ENCODE measurements at regions not wholly inside any gene's neighbourhood (a gene's known extent, or its start where the extent isn't known, plus 50 kb on each side); places are given as distances from the start of the nearest gene placed in this dataset.
"Not testable (repeated sequence)": the region's sequence is repeated elsewhere in the genome, so short reads cannot be mapped to it uniquely, and the experiment has no call there.

DNA sequence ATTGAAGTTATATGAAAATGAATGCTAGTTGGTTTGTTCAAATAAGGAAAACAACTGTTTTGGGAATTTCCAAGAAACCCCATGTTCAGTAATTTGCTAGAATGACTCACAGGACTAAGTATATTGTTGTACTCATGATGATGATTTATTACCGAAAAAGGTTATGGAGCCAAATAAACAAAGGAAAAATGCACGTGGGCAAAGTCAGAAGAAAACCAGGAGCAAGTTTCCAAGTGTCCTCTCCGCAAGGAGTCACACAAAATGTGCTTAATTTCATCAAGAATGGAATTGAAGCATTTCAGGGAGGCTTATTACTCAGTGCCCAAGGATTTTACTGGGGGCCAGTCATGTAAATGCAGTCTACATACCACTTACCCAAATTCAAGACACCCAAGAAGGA, 1652.4 kb upstream of the TMEFF2 start:
- 83% methylated on average over 3 of the region's 3 CpGs for WGBS
- DNase-seq (ENCODE audit: low read depth in 6 of 9, low spot score in 9 of 9), result no peak
- Histone ChIP-seq H3K36me3 (ENCODE audit: control insufficient read depth in 2 of 2, insufficient read depth in 2 of 2, low read length in 1 of 2) (no peaks in the 10 kb centered on the region), H3K4me1 (ENCODE audit: control insufficient read depth in 2 of 2, insufficient read depth in 2 of 2, low read length in 2 of 2) (no peaks in the 10 kb centered on the region), H3K9me3 (ENCODE audit: control insufficient read depth in 2 of 2, insufficient read depth in 1 of 2, low read length in 1 of 2) (no peaks in the 10 kb centered on the region), H3K27me3 (ENCODE audit: control insufficient read depth in 2 of 2, insufficient read depth in 1 of 2, low read length in 1 of 2) (no peaks in the 10 kb centered on the region), H3K27ac (ENCODE audit: low read depth in 1 of 2, low read length in 1 of 2) (no peak overlapping the region), H3K4me3 (ENCODE audit: low read length in 2 of 2) (no peak overlapping the region)

DNA sequence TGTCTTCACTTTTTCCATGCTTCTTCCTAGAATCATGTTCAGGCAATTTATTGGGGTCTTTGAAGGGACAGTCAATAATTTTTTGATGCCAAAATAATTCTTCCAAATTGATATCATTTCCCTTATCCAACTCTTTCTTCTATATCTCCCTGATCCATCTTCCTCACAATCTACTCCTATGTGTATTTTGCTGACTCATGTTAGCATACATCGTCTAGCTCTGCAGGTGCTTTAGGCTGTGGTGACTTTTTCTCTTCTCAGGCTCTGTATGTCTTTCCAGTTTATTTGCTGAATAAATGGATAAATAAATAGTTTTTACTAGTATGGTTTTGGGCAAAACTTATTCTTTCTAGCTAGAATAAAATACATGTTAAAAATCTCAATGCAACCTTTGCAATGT, 1650.9 kb upstream of the TMEFF2 start:
- no peaks in the 10 kb centered on the region for H3K27me3 ChIP-seq (ENCODE audit: control insufficient read depth in 2 of 2, insufficient read depth in 1 of 2, low read length in 1 of 2)
- no peak for DNase-seq (ENCODE audit: low read depth in 6 of 9, low spot score in 9 of 9)
- 17% methylated on average over 1 of the region's 1 CpG for WGBS

DNA sequence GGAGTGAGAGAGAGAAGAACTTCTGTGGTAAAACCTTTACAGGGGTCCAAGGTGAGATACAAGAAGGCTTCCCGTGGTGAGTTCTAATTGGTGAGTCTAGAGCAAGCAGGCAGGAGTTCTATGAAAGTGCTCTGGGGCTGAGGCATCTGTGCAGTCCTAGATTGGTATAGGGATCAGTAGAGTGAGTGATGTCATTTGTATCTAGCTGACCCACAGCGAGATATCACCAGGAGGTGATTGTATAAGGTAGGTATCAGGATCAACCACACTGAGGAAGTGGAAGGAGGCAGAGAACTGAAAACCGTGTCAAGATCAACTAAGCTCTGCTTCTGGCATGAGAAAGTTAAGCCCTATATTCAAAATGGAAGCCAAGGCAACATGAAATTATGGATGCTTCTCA, 1648.9 kb upstream of the TMEFF2 start:
- no peaks in the 10 kb centered on the region for H3K4me1 ChIP-seq (ENCODE audit: control insufficient read depth in 2 of 2, insufficient read depth in 2 of 2, low read length in 2 of 2)
- no peaks in the 10 kb centered on the region for H3K9me3 ChIP-seq (ENCODE audit: control insufficient read depth in 2 of 2, insufficient read depth in 1 of 2, low read length in 1 of 2)
- no peaks in the 10 kb centered on the region for H3K27me3 ChIP-seq (ENCODE audit: control insufficient read depth in 2 of 2, insufficient read depth in 1 of 2, low read length in 1 of 2)
- H3K4me3 ChIP-seq (ENCODE audit: low read length in 2 of 2), result no peak overlapping the region
- no peak overlapping the region for H3K27ac ChIP-seq (ENCODE audit: low read depth in 1 of 2, low read length in 1 of 2)
- H3K36me3 ChIP-seq (ENCODE audit: control insufficient read depth in 2 of 2, insufficient read depth in 2 of 2, low read length in 1 of 2), result no peaks in the 10 kb centered on the region
- no peak for DNase-seq (ENCODE audit: low read depth in 6 of 9, low spot score in 9 of 9)
- WGBS, result 94% methylated on average over 3 of the region's 3 CpGs

More for the DNA sequence above, 1650.9 kb upstream of the TMEFF2 start:
- no peak overlapping the region for H3K27ac ChIP-seq (ENCODE audit: low read depth in 1 of 2, low read length in 1 of 2)
- H3K36me3 ChIP-seq (ENCODE audit: control insufficient read depth in 2 of 2, insufficient read depth in 2 of 2, low read length in 1 of 2), result no peaks in the 10 kb centered on the region
- no peaks in the 10 kb centered on the region for H3K4me1 ChIP-seq (ENCODE audit: control insufficient read depth in 2 of 2, insufficient read depth in 2 of 2, low read length in 2 of 2)
- H3K4me3 ChIP-seq (ENCODE audit: low read length in 2 of 2), result no peak overlapping the region
- no peaks in the 10 kb centered on the region for H3K9me3 ChIP-seq (ENCODE audit: control insufficient read depth in 2 of 2, insufficient read depth in 1 of 2, low read length in 1 of 2)

DNA sequence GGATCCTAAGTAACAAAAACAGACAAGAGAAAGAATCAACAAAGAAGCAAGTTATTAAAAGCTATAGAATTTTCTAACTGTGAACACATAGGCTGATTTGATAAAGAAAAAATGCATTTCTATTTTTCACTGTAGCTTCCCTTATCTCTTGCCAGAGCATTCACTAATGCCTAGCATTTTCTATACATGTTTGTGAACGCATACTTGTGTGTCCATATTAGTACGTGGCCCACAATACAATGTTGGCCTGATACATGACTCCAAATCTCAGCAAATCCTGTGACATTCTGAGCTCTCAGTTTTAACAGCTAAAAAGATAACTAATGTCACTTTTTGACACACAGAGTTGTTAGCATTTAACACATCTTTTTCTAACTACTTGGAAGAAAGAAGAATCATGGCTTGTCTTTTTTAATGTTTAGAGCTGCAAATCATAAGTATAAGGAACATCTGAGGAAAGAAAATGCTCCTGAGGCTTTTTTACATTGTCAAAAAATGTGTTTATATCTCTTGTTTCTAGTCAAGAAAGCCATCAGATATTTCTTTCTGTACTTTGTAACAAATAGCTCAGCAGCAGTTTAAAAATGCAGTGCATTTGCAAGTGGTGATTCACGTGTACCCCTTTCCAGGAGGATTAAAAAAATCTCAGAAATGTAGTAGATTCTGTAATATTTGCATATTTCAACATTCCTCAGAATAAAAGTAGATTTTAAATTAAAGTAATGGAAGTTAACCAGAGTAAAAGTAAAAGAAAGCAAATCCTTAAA, 1646.8 kb upstream of the TMEFF2 start:
- Histone ChIP-seq H3K4me1 (ENCODE audit: control insufficient read depth in 2 of 2, insufficient read depth in 2 of 2, low read length in 2 of 2) (no peaks in the 10 kb centered on the region), H3K27ac (ENCODE audit: low read depth in 1 of 2, low read length in 1 of 2) (no peak overlapping the region), H3K27me3 (ENCODE audit: control insufficient read depth in 2 of 2, insufficient read depth in 1 of 2, low read length in 1 of 2) (no peaks in the 10 kb centered on the region), H3K36me3 (ENCODE audit: control insufficient read depth in 2 of 2, insufficient read depth in 2 of 2, low read length in 1 of 2) (no peaks in the 10 kb centered on the region), H3K4me3 (ENCODE audit: low read length in 2 of 2) (no peak overlapping the region), H3K9me3 (ENCODE audit: control insufficient read depth in 2 of 2, insufficient read depth in 1 of 2, low read length in 1 of 2) (peaks cover 0 to 2% of the 10 kb centered on the region in 2 donors)
- WGBS, result 92% methylated on average over 3 of the region's 3 CpGs
- no peak for DNase-seq (ENCODE audit: low read depth in 6 of 9, low spot score in 9 of 9)

DNA sequence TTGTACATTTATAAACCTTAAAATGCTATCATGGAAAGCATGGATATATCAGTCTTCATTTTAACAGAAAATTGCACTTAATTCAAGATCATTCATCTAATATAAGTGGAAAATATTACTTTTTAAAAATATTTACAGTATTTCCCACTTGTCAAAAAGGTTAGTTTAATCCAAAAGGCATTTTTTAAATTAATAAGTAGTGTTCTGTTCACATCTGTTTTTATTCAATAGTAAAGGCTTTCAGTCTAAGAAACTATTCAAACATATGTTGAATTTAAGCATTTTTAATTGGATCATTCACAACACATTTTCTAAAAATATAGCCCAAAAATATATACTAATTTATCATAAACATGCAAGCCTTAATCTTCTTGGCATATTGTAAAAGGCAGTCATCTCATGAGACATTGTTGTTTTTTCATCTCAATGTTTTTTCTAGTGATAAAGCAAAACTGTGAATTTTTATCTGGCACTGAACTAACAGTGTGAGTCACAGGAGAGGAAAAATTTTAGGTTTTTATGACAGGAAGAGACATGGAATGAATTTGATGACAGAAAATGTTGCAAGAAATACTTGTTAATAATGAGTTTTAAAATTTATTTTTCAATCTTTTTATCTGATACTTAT, 1642.5 kb upstream of the TMEFF2 start:
- Histone ChIP-seq H3K27me3 (ENCODE audit: control insufficient read depth in 2 of 2, insufficient read depth in 1 of 2, low read length in 1 of 2) (no peaks in the 10 kb centered on the region), H3K4me1 (ENCODE audit: control insufficient read depth in 2 of 2, insufficient read depth in 2 of 2, low read length in 2 of 2) (no peaks in the 10 kb centered on the region), H3K9me3 (ENCODE audit: control insufficient read depth in 2 of 2, insufficient read depth in 1 of 2, low read length in 1 of 2) (peaks cover 0 to 9% of the 10 kb centered on the region in 2 donors), H3K27ac (ENCODE audit: low read depth in 1 of 2, low read length in 1 of 2) (no peak overlapping the region), H3K36me3 (ENCODE audit: control insufficient read depth in 2 of 2, insufficient read depth in 2 of 2, low read length in 1 of 2) (no peaks in the 10 kb centered on the region), H3K4me3 (ENCODE audit: low read length in 2 of 2) (no peak overlapping the region)
- DNase-seq (ENCODE audit: low read depth in 6 of 9, low spot score in 9 of 9), result no peak

DNA sequence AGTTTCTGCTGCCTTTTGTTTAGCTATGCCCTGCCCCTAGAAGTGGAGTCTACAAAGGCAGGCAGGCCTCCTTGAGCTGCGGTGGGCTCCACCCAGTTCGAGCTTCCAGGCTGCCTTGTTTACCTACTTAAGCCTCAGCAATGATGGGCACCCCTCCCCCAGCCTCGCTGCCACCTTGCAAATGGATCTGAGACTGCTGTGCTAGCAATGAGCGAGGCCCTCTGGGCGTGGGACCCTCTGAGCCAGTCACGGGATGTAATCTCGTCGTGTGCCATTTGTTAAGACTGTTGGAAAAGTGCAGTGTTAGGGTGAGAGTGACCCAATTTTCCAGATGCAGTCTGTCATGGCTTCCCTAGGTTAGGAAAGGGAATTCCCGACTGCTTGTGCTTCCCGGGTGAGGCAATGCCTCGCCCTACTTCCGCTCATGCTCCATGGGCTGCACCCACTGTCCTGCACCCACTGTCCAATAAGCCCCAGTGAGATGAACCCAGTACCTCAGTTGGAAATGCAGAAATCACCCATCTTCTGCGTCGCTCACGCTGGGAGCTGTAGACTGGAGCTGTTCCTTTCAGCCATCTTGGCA, 1641.8 kb upstream of the TMEFF2 start:
- not testable (repeated sequence) for H3K4me1 ChIP-seq (ENCODE audit: control insufficient read depth in 2 of 2, insufficient read depth in 2 of 2, low read length in 2 of 2); H3K27ac ChIP-seq (ENCODE audit: low read depth in 1 of 2, low read length in 1 of 2); DNase-seq (ENCODE audit: low read depth in 6 of 9, low spot score in 9 of 9); H3K27me3 ChIP-seq (ENCODE audit: control insufficient read depth in 2 of 2, insufficient read depth in 1 of 2, low read length in 1 of 2); H3K4me3 ChIP-seq (ENCODE audit: low read length in 2 of 2); H3K36me3 ChIP-seq (ENCODE audit: control insufficient read depth in 2 of 2, insufficient read depth in 2 of 2, low read length in 1 of 2); H3K9me3 ChIP-seq (ENCODE audit: control insufficient read depth in 2 of 2, insufficient read depth in 1 of 2, low read length in 1 of 2)
- 95% methylated on average over 15 of the region's 15 CpGs for WGBS

DNA sequence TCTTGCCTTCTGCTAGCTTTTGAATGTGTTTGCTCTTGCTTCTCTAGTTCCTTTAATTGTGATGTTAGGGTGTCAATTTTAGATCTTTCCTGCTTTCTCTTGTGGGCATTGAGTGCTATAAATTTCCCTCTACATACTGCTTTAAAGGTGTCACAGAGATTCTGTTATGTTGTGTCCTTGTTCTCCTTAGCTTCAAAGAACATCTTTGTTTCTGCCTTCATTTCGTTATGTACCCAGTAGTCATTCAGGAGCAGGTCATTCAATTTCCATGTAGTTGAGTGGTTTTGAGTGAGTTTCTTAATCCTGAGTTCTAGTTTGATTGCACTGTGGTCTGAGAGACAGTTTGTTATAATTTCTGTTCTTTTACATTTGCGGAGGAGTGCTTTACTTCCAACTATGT, 1639.2 kb upstream of the TMEFF2 start:
- not testable (repeated sequence) for H3K27ac ChIP-seq (ENCODE audit: low read depth in 1 of 2, low read length in 1 of 2); H3K27me3 ChIP-seq (ENCODE audit: control insufficient read depth in 2 of 2, insufficient read depth in 1 of 2, low read length in 1 of 2)
- 62% methylated on average over 2 of the region's 2 CpGs for WGBS

DNA sequence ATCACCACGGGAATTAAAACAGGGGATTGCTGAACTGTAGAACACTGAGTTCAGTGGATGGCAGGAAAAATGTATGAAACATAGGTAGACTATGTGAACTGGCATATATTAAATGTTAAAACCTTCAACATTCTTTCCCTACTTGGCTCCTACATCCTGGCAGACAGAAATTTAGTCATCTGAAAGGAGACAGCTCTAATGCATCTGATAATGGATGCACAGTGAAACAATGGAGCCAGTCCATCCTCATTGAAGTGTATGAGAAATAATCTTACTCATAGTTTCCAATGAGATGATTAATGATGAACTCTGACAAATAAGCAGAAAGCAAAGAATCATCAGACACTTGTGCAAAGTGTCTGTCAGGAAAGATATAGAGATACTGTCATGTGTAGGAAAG, 1629.7 kb upstream of the TMEFF2 start:
- Histone ChIP-seq H3K4me3 (ENCODE audit: low read length in 2 of 2) (no peak overlapping the region), H3K27ac (ENCODE audit: low read depth in 1 of 2, low read length in 1 of 2) (no peak overlapping the region), H3K4me1 (ENCODE audit: control insufficient read depth in 2 of 2, insufficient read depth in 2 of 2, low read length in 2 of 2) (no peaks in the 10 kb centered on the region), H3K27me3 (ENCODE audit: control insufficient read depth in 2 of 2, insufficient read depth in 1 of 2, low read length in 1 of 2) (no peaks in the 10 kb centered on the region), H3K36me3 (ENCODE audit: control insufficient read depth in 2 of 2, insufficient read depth in 2 of 2, low read length in 1 of 2) (no peaks in the 10 kb centered on the region), H3K9me3 (ENCODE audit: control insufficient read depth in 2 of 2, insufficient read depth in 1 of 2, low read length in 1 of 2) (peaks cover 0 to 6% of the 10 kb centered on the region in 2 donors)
- WGBS, result 84% methylated on average over 1 of the region's 1 CpG
- no peak for DNase-seq (ENCODE audit: low read depth in 6 of 9, low spot score in 9 of 9)

More for the DNA sequence above, 1639.2 kb upstream of the TMEFF2 start:
- H3K9me3 ChIP-seq (ENCODE audit: control insufficient read depth in 2 of 2, insufficient read depth in 1 of 2, low read length in 1 of 2); H3K4me1 ChIP-seq (ENCODE audit: control insufficient read depth in 2 of 2, insufficient read depth in 2 of 2, low read length in 2 of 2); DNase-seq (ENCODE audit: low read depth in 6 of 9, low spot score in 9 of 9); H3K36me3 ChIP-seq (ENCODE audit: control insufficient read depth in 2 of 2, insufficient read depth in 2 of 2, low read length in 1 of 2); H3K4me3 ChIP-seq (ENCODE audit: low read length in 2 of 2): not testable (repeated sequence)

DNA sequence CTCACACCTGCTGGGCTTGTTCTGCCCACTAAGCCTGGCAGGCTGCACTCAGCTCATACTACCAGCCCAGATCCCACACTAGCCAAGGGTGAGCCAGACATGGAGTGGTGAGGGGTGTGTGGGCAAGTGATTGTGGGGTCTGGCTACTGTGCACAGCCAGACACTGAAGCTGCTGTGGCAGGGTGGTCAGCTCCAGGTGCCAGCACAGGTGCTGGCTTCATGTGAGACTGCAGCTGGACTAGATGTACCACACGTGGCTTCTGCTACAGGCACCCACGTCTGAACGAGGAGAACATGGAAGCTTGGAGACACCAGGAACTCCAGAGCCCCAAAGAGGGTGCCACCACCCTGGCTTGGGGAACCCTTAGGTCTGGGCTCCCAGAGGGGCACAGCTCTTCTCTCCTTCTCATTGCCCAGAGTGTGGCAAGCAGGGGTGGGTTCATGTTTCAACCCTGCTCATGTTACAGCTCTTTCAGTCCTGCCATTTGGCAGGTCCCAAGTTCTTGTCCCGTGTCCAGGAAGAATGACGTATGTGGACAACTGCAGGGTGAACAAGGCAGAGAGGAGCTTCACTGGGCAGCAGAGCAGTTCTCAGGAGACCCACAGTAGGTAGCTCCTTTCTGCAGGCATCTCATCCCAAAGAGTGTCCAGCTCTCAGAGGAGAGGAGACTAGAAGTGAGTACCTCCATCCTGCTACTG, 1624.2 kb upstream of the TMEFF2 start:
- Histone ChIP-seq H3K4me1 (ENCODE audit: control insufficient read depth in 2 of 2, insufficient read depth in 2 of 2, low read length in 2 of 2) (no peaks in the 10 kb centered on the region), H3K36me3 (ENCODE audit: control insufficient read depth in 2 of 2, insufficient read depth in 2 of 2, low read length in 1 of 2) (no peaks in the 10 kb centered on the region), H3K9me3 (ENCODE audit: control insufficient read depth in 2 of 2, insufficient read depth in 1 of 2, low read length in 1 of 2) (peaks cover 1 to 16% of the 10 kb centered on the region in 2 donors), H3K27ac (ENCODE audit: low read depth in 1 of 2, low read length in 1 of 2) (no peak overlapping the region), H3K27me3 (ENCODE audit: control insufficient read depth in 2 of 2, insufficient read depth in 1 of 2, low read length in 1 of 2) (no peaks in the 10 kb centered on the region), H3K4me3 (ENCODE audit: low read length in 2 of 2) (no peak overlapping the region)
- no peak for DNase-seq (ENCODE audit: low read depth in 6 of 9, low spot score in 9 of 9)
- WGBS, result 97% methylated on average over 5 of the region's 5 CpGs

All from thymus (tissue), 11 donors.